ENCODE measurements at regions not wholly inside any gene's neighbourhood (a gene's known extent, or its start where the extent isn't known, plus 50 kb on each side); places are given as distances from the start of the nearest gene placed in this dataset.
"Not testable (repeated sequence)": the region's sequence is repeated elsewhere in the genome, so short reads cannot be mapped to it uniquely, and the experiment has no call there.

- TF ChIP-seq RARB (CRISPR knock-in tag; IDR thresholded peaks at IDR 0.05); CREB5 (CRISPR knock-in tag; IDR thresholded peaks at IDR 0.05; ENCODE audit: low read depth); ISL1 (CRISPR knock-in tag; IDR thresholded peaks at IDR 0.05); CSRNP3 (CRISPR knock-in tag; IDR thresholded peaks at IDR 0.05); TCF4 (CRISPR knock-in tag; IDR thresholded peaks at IDR 0.05; ENCODE audit: borderline replicate concordance); ZNF565 (CRISPR knock-in tag; conservative IDR thresholded peaks at IDR 0.05; ENCODE audit: low read depth); ESRRG (CRISPR knock-in tag; IDR thresholded peaks at IDR 0.05); ZFP3 (CRISPR knock-in tag; IDR thresholded peaks at IDR 0.05); PPARA (CRISPR knock-in tag; IDR thresholded peaks at IDR 0.05; ENCODE audit: borderline replicate concordance); ZNF70 (CRISPR knock-in tag; IDR thresholded peaks at IDR 0.05); ZNF8 (CRISPR knock-in tag; IDR thresholded peaks at IDR 0.05); ZFP30 (CRISPR knock-in tag; IDR thresholded peaks at IDR 0.05); CSDC2 (CRISPR knock-in tag; IDR thresholded peaks at IDR 0.05): not testable (repeated sequence)
Observed at GRCh38 chr16:88242312-88243295, 140.2 kb upstream of the ZNF469 start.
